ENCODE measurements at regions not wholly inside any gene's neighbourhood (a gene's known extent, or its start where the extent isn't known, plus 50 kb on each side); places are given as distances from the start of the nearest gene placed in this dataset.

DNA sequence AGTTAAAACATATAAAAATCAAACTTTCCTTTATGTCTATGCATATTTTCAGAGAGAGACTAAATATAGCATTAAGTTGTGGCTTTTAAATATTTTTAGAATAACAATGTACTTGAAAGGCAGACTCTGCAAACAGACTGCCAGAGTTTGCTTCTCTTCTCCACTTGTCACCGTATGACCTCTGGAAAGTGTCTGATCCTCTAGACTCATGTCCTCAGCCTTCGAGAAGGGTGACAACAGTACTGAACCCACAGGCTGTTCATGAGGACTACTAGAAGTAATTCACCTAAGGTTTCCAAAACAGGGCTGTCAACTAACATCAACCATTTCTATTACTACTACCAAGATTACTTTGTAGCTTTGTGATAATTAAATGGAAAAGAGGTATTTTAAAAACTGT, 167.7 kb upstream of the TBCA start:
- Histone ChIP-seq H3K4me1 (no peaks in the 10 kb centered on the region), H3K36me3 (no peaks in the 10 kb centered on the region), H3K27me3 (no peaks in the 10 kb centered on the region), H3K4me3 (no peak overlapping the region), H3K27ac (no peak overlapping the region), H3K9me3 (no peaks in the 10 kb centered on the region)
- DNase-seq (ENCODE audit: extremely low spot score in 2 of 2): no peak
- intact Hi-C loops (cut with DNase I): no loop called here
- TF ChIP-seq POLR2A (IDR thresholded peaks at IDR 0.05) (no peak), POLR2AphosphoS5 (IDR thresholded peaks at IDR 0.05; ENCODE audit: insufficient read depth in 1 of 2, low read depth in 1 of 2) (no peak)
- TF ChIP-seq, protein P1, sequence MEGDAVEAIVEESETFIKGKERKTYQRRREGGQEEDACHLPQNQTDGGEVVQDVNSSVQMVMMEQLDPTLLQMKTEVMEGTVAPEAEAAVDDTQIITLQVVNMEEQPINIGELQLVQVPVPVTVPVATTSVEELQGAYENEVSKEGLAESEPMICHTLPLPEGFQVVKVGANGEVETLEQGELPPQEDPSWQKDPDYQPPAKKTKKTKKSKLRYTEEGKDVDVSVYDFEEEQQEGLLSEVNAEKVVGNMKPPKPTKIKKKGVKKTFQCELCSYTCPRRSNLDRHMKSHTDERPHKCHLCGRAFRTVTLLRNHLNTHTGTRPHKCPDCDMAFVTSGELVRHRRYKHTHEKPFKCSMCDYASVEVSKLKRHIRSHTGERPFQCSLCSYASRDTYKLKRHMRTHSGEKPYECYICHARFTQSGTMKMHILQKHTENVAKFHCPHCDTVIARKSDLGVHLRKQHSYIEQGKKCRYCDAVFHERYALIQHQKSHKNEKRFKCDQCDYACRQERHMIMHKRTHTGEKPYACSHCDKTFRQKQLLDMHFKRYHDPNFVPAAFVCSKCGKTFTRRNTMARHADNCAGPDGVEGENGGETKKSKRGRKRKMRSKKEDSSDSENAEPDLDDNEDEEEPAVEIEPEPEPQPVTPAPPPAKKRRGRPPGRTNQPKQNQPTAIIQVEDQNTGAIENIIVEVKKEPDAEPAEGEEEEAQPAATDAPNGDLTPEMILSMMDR (IDR thresholded peaks at IDR 0.05): no peak

DNA sequence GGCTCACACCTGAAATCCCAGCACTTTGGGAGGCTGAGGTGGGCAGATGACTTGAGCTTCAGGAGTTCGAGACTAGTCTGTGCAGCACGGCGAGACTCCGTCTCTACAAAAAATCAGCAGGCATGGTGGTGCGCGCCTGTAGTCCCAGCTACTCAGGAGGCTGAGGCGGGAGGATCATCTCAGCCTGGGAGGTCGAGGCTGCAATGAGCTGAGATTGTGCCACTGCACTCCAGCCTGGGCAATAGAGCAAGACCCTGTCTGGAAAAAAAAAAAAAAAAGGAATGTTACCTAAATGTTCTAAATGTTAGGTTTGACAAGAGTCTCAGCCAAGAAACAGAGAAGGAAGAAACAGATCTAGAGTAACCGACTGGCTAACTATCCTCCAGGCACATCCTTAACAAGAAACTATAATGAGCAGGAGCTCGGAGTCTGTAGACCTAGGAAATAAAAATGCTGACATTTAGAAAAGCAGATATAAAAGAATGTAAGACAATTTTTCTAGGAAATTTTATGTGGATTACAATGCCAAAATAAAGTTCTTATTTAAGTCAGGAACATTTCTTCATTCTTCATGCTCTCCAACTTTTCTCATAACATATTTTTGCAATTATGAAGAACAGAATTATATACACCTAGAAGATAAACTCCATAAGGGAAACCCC, 166.6 kb upstream of the TBCA start:
- TF ChIP-seq POLR2A (IDR thresholded peaks at IDR 0.05): no peak
- TF ChIP-seq POLR2AphosphoS5 (IDR thresholded peaks at IDR 0.05; ENCODE audit: insufficient read depth in 1 of 2, low read depth in 1 of 2): no peak
- TF ChIP-seq, protein P1 (IDR thresholded peaks at IDR 0.05): no peak
- H3K4me3 ChIP-seq: no peak overlapping the region
- no peaks in the 10 kb centered on the region for H3K36me3 ChIP-seq
- H3K4me1 ChIP-seq: no peaks in the 10 kb centered on the region
- H3K27ac ChIP-seq: no peak overlapping the region
- H3K27me3 ChIP-seq: no peaks in the 10 kb centered on the region
- H3K9me3 ChIP-seq: no peaks in the 10 kb centered on the region
- intact Hi-C loops (cut with DNase I): no loop called here
- DNase-seq (ENCODE audit: extremely low spot score in 2 of 2): no peak

DNA sequence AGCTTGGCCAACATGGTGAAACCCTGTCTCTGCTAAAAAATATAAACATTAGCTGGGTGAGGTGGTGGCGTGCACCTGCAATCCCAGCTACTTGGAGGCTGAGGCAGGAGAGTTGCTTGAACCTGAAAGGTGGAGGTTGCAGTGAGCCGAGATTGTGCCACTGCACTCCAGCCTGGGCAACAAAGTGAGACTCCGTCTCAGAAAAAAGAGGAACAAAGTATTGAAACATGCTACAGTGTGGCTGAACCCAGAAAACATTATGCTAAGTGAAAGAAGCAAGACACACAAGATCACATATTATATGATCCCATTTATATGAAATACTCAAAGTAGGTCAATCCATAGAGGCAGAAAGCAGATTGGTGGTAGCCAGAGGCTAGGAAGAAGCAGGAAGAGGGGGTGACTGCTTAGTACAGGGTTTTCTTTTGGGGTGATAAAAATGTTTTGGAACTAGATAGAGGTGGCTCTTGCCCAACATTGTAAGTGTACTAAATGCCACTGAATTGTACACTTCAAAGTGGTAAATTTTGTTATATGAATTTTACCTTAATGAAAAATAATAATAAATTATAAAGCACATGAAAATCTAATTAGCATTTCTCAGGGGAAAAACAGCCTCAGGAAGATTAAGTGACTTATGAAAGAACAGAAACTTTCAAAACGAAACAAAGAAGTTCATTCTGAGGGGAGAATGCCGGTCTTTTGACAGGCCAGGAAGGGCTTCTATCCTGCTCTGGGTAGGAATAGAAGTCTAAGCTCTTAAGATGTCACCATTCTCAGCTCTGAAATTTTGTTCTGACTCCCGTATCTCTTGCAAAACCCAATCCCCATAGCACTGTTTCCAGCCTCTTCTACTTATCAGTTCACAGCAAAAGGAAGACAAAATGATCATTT, 161.1 kb upstream of the TBCA start:
- H3K36me3 ChIP-seq: no peaks in the 10 kb centered on the region
- H3K27me3 ChIP-seq: no peaks in the 10 kb centered on the region
- intact Hi-C loops (cut with DNase I): no loop called here
- no peak overlapping the region for H3K4me3 ChIP-seq
- TF ChIP-seq POLR2A (IDR thresholded peaks at IDR 0.05) (no peak), POLR2AphosphoS5 (IDR thresholded peaks at IDR 0.05; ENCODE audit: insufficient read depth in 1 of 2, low read depth in 1 of 2) (no peak)
- TF ChIP-seq, protein P1 (IDR thresholded peaks at IDR 0.05): no peak
- no peaks in the 10 kb centered on the region for H3K4me1 ChIP-seq
- no peak overlapping the region for H3K27ac ChIP-seq
- no peak for DNase-seq (ENCODE audit: extremely low spot score in 2 of 2)
- H3K9me3 ChIP-seq: no peaks in the 10 kb centered on the region

DNA sequence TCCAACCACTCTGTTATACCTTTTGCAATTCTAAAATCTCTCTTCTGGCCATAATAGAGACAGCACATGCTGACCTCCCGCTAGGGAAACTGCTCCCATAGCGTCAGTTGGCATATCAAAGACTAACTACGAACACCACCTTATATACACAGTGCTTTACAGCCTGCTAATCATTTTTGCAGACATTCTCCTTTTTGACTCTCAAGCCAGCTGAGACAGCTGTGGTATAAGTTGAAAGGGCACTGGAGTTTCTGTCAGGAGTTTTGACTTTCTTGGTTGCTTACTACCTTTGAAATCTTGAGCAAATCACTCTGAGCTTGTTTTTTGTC, 160.2 kb upstream of the TBCA start:
- H3K27ac ChIP-seq: no peak overlapping the region
- H3K4me3 ChIP-seq: no peak overlapping the region
- no peaks in the 10 kb centered on the region for H3K9me3 ChIP-seq
- H3K36me3 ChIP-seq: no peaks in the 10 kb centered on the region
- TF ChIP-seq, protein P1 (IDR thresholded peaks at IDR 0.05): no peak
- TF ChIP-seq POLR2AphosphoS5 (IDR thresholded peaks at IDR 0.05; ENCODE audit: insufficient read depth in 1 of 2, low read depth in 1 of 2) (no peak), POLR2A (IDR thresholded peaks at IDR 0.05) (no peak)
- no peak for DNase-seq (ENCODE audit: extremely low spot score in 2 of 2)
- intact Hi-C loops (cut with DNase I): no loop called here
- H3K27me3 ChIP-seq: no peaks in the 10 kb centered on the region
- H3K4me1 ChIP-seq: no peaks in the 10 kb centered on the region

All from vagina (tissue), 2 donors.